ENCODE measurements at regions not wholly inside any gene's neighbourhood (a gene's known extent, or its start where the extent isn't known, plus 50 kb on each side); places are given as distances from the start of the nearest gene placed in this dataset.

DNA sequence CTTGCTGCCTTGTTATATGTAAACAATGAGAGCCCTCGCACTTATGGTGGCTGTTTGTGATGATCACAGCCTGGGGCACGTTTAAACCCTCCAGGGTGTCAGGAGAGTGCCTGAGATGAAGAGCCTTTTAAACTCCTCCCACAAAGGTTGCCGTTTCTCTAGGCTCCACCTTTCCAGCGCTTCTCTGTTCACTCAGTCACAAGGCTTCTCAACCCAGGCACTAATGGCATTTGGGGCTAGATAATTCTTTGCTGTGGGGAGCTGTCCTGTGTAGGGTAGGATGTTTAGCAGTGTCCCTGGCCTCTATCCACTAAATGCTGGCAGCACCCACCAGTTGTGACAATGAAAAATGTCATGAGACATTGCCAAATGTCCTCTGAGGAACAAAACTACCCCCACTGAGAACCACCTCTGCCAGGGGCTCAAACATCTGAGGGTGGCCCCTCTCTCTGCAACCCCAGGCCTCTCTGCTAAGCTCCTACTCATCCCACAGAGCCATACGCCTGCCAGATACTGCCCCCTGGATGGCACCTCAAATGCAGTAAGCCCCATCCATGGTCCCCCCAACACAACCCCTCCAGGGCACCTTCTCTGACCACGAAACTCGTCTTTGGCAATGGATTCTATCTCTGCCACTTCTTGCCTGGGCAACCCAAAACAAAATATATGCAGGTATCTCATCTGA is 144.3 kb upstream of the ZMIZ1 start:
- DNase-seq (ENCODE audit: low read depth) = no peak

DNA sequence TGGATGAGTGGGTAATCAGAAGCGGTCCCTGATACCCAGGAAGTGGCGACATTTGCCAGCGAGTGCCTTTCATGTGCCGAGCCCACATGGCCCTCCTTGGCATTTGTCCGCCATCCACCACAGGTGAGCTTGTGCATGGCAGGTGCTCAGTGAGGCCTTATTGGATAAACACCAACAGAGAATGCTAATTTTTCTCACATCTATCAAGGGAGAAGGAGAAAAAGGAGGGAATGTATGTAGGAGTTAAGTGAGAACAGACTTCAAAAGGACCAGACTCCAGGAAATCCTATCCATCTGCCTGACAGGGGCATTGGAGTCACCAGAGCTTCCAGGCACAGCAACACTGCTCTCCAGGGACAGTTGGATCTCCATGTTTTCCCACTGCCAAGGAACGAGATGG is 143.5 kb upstream of the ZMIZ1 start:
- DNase-seq (ENCODE audit: low read depth) = no peak

DNA sequence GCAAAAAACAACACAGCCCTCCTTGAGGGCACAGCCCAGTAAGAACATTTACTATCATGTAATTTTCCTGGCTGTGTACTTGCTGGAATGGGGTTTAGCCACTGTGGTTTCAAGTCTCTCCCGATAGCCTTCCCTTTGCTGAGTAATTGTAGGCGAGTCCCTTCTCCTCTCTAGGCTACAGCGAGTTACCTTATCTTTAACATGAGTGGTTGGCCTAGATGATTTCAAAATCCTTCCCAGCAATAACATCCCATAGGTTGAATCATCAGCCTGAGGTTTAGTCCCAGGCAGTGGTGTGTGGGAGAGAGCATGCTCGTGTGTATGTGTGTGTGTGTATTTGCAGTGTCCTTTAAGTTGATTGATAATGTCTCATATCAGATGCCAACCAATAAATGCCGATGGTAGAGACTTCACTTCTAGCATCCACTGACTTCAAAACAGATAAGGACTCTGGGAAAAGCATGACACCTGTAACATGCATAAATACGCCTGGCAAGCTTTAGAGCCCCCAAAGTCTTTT is 142.9 kb upstream of the ZMIZ1 start:
- DNase-seq (ENCODE audit: low read depth) = no peak

DNA sequence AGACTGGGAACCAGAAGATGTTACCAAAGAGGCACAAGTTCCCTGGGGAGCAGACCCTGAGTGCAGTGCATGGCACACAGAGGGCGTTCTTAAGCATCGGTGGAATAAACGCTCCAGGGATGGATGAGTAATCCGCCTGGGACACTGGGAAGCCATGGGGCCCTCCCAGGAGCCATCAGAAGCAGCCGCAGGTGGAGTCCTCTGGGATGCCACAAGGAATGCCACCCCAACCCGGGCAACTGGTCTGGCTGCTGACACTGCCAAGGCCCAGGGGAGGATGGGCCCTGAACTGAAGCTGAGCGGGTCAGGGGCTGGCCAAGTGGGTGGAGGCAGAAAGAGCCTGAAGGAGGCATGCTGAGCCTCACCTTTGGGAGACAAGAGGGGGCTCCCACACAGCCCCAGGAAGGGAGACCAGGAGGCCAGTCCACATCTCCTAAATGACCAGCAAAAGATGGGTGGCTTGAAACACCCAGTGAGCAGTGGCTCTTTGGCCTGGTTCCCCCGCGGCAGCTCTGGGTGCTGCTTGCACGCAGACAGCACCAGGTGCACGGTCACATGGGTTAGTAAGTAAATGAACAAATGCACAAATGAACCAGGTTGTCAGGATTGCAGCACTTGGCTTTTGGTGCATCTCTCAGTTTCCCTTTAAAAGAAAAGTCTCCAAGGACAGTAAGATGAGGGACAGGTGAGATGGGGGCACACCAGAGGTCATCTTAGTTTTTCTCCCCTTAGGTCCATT is 141.3 kb upstream of the ZMIZ1 start:
- DNase-seq (ENCODE audit: low read depth) = no peak

DNA sequence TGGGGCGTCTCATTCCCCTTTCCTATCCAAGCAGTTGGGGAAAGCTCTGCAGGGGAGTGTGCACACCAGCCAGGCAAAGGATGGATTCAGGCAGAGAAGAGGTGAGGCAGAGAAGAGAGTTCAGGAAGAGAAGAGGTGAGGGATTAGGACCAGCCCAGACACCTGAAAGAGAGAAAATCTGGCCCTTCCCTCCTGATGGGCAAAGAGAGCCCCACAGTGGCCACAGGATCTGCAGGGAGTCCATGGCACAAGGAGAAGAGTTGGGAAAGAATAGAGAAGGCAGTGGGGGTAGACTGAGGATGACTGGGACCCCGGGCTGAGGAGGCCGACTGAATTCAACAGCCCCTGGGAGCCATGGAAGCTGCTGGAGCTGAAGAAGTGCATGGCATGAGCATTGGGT is 140.4 kb upstream of the ZMIZ1 start:
- DNase-seq (ENCODE audit: low read depth) = no peak

DNA sequence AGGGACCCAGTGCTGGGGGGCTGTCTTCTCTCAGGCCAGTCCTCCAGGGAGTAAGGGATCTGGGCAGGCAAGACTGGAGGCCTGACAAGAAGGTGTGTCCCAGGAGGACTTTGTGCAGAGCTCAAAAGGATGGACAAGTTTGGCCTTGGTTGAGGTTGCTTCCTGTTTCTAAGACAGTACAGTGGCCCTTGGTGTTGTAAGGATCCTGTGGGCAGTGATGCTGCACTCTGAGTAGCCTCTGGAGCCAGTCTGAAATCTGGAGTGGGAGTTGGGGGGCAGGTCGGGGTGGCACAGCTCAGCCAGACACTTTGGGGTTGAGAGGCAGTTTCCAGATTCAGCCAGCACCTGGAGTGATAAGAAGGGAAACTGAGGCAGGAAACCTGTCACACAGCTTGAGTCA is 139.2 kb upstream of the ZMIZ1 start:
- DNase-seq (ENCODE audit: low read depth) = no peak

DNA sequence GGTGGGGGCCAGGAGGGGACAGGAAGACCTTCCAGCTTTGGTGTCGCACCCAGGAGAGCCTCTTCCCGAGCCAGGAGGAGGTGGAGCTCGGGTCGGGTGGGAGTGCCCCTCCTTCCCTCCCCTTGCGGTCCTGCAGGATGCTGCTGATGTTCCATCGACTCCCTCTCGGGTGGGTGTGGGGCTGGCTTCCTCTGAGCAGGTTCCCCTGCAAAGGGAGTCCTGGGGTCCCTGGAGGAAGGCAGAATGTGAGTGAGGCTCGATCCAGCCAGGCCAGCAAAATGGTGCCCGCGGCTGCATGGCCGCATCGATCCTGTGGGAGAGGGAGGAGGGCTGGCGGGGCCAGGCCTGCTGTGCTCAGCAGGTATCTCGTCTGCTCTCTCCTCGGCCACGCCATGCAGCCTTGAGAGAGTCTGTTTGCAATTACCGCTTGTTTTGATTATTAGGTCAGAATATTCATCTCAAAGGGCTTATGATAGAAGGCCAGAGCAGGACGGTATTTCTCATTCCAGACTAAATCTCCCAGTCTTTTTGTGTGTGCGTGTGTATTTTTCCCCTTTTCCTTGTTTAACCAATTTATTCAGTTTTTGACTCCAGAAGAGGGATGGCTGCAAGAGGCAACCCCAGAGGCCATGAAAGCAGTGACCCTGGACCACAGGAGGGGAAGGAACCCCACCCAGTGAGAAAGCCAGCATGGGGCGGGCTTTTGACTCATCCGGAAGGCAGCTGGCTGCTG is 137.3 kb upstream of the ZMIZ1 start:
- no peak for DNase-seq (ENCODE audit: low read depth)

DNA sequence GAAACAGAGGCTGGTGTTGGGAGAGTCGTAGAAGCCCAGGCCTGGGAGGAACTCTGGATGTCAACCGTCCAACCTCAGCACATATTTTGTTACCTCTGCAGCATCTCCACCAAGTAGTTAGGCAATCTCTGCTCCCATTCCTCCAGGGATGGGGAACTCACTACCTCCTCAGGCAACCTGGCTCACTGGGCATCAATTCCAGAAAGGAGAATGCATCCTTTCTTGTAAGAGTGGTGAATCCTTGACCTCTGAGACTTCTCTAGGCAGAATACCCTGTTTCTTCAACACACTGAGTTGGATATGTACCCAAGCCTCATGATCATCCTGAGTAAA is 136.7 kb upstream of the ZMIZ1 start:
- no peak for DNase-seq (ENCODE audit: low read depth)

DNA sequence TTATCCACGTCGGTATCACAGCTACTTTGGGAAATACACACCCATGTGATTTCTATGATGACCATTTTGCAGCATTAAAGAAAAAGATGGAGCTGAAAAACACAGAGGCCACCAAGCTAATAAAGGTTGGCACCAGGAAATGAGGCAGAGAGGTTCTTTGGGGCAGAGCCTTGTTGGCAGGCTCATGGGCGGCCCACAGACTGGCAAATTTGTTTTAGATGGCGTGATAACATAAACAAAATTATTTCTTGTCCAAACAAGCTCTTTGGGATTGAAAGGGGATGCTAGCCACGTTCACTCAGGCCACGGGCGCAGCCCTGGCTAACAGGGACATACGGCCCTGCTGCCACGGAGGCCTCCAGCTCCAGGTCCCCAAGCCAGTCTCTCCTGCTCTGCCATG is 135.9 kb upstream of the ZMIZ1 start:
- no peak for DNase-seq (ENCODE audit: low read depth)

DNA sequence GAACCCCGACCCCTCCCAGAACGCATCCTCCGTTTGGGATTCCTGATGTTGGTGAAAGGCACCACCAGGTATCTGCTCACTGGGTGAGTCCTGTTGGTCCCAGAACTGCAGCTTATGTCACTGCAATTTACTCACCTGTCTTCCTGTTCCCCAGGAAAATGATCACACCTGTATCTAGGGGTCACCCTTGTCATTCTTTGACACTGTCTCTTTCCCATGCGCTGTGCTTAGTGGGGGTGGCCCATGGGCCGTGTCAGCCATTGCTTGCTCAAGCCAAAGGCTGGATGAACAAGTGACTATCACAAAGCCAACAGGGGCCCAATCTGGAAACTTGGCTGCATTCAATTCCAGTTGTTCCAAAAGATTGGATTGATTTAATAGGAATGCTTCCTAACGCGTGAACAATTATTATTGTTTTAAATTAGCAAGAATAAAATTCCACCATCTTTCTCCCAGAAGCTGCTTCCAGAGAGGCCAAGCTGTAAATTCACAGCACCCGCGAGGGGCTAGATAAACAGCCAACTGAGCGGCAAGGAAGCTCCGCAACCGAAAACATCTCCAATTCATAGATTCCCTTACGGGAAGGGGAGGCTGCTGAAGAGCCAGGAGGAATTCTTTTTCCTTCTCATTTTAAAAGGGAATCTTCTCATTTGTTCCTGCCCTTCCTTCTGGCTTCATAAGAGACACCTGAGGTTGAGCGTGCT is 134.8 kb upstream of the ZMIZ1 start:
- no peak for DNase-seq (ENCODE audit: low read depth)

DNA sequence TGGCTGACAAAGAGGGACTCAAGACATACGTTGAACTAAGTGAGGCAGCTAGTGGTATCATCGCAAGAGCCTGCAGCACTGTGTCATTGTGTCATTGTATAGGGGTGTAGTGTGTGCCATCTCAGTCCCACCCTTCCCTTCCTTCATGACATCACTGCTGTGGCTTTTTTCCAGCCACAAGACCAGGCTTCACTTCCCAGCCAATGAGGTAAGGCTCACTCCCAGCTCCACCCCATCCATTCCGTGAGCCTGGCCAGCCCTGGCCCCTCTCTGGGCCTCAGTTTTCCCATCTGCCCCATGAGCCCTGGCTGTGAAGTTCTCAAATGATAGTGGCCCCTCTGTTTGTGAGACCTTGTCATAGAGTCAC is 134.3 kb upstream of the ZMIZ1 start:
- DNase-seq (ENCODE audit: low read depth) = no peak

DNA sequence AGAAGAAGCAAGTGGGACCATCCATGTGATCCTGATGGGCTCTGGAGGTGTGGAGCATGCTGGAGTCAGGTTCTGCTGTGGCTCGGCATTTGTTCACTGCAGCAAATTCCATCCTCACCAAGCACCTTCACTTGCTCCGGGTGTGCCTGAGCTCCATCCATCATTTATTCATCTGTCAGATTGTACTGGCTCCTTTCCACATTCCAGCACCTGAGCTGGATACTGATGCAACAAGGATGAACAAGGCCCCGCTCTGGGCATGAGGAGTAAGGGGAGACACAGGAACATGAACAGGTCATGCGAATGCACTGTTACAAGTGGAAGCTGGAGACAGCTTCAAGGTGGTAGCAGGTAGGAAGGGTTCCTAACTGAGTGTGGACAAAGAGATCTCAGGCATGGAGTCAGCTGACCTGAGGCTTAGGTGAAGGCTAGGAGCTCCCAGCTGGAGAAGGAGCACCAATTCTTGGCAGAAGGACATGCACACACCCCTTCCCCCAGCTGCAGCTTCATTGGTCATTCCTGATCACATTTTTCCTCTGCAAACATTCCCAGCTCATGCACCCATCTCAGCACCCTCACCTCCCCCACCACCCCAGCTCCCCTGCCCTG is 133.7 kb upstream of the ZMIZ1 start:
- DNase-seq (ENCODE audit: low read depth) = no peak

DNA sequence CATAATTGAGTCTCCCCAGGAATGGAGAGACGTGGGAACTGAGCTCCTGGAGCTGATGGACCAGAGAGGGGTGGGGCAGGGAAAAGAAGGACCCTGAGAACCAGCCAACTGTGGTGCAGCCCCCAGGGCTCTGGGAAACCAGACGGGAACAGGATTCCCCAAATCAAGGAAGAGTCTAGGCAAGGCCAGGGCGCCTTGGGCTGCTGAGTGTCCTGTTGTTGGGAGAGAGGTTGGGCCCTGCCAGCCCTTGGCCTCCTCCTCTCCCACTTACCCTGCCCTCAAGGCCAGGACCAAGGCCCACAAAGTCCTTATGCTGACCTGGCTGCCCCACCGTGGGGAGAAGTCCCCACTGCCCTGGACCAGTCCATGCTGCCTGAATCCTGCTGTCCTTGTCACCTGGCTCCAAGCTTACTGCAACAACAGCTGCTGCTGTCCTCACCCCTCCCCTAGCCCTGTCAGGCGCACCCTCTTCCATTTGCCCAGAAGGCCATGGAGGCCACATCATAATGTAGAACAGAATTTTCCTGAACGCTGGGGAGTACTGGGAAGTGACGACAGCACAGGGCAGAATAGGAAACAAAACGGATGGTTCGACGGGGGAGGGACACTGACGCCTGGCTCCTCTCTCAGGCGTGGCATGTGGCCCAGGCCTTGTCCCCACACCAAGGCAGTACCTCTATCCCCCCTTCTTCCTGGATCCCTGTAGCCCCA is 132.9 kb upstream of the ZMIZ1 start:
- DNase-seq (ENCODE audit: low read depth) = no peak

DNA sequence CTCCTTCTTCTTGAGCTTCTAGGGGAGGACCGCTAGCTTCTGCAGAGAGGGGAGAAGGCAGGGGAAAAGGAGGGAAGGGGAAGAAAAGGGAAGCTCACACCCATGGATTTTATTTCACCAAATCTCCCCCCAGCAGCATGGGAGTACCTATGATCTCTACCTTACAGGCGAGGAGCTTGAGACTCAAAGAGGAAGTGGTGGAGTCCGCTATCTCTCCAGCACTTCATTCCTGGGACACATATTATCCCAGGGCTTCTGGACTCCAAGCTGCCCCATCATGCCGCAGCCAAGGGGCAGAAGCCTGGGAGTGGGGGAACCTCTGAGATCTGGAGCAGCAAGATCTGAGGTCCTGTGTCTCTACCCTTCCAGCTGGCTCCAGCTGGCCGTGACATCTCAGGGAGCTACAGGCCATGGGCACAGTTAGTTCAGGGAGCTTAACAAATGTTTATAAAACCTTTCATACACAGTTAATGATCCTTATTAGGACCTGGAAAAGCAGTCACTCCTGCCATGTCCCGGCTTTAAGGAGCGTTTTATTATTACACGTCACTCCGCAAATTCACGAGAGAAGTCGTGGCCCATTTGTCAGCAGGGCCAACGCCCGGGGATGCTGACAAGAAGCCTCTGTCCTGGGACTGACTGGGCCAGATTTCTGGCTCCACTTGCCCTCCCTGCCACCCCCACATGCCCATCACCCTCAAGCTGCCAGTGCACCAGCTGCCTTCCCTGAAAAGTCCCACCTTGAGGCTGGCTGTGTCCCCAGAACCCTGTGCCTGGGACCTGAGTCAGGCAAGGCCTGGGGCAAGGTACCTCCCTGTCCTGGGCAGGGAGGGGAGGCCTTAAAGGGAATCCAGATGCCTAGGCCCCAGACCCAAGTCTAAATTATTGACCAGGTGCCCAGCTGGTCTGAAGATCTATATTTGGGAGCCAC is 132.1 kb upstream of the ZMIZ1 start:
- DNase-seq (ENCODE audit: low read depth) = no peak

DNA sequence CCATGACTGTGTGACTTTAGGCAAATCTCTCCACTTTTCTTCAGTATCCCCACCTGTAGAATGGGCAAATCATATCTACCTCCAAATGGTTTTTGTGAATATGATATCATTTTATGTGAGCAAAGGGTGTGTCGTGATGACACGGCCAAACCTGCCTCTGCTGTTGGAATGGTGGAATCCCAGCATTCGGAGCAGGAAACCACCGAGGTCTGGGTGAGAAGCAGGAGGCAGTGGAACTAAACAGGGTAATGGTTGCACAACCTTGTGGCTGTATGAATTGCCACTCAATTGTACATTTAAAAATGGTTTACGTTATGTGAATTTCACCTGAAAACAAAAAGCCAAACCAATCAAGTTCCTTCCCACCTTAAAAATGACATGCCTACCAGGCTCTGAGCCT is 131.4 kb upstream of the ZMIZ1 start:
- DNase-seq (ENCODE audit: low read depth) = no peak

DNA sequence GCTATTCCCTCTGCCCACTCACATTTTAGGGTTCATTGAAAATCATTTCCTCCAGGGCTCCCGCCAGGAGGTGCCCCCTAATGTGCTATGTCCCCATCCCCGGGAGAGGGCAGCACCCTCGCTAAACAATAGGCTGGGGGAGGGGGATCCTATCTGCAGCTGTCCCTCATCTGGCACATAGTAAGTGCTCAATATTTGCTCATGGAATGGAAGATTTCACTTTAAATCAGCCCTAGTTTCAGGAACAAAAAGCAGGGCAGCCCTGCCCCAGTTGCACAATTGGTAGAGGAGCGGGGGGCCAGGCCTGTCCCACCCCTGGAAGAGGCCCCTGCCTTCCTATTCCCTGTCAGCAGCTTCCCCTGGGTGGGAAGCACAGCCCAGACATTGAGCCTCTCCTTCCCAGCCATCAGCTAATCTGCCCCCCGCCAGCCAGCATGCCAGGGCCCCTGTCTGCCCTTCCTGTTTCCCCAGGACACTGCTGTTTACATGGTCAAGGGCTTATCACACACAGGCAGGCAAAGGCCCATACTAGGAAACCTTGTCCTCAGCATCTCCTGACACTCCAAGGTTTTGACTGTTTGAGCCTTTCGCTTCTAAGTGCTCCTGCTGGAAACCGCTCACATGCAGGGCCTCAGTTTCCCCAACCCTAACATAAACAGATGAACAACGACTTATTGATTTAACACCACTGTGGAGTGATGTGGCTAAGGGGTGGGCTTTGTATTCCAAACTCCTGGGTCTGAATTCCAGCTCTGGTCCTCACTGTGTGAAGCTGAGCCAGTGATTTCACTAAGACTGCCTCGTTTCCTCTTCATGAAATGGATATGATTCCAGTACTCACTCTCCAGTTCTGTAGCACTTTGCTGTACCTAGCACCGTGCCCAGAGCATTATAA is 130.7 kb upstream of the ZMIZ1 start:
- peak; percentile 13 for DNase-seq (ENCODE audit: low read depth)

DNA sequence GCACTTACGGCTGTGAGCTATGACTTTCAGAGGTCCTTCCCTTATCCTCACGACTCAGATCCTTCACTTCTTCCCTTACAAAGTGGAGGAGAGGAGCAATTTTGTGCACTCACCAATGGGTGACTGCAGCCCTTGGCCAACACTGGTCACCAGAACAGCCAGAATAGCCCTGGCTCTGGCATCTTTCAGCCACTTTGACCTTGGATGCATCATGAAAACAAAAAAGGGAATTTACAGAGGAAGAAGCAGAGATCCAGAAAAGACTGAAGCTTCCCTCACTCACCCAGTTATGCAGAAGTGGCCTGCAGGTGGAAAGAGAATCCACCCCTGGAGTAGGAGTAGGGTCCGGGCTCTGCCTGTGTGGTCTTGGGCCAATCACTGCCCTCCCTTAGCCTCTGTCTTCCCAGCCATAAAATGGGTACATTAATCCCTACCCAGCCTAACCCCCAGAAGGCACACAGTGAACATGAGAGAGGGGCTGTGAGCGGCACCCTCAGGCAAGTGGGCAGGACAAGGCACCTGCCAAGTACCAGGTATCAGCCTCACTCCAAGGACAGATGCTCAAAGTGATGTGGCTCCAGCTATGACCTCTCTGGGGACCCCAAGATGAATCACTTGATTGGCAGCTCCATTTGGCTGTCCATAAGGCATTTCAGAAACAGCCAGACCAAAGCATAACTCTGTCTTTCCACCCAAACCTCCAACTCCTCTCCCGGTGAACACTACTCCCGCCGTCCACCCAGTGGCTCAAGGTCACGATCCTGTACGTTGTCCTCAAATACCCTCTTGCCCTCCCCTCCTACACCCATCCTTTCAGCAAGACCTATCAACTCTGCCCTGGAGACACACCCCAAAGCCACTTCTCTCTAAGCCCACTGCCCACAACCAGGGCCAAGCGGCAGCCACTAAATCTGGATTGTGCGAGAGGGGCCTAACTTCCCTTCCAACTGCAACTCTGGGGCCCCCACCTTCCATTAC is 129.8 kb upstream of the ZMIZ1 start:
- no peak for DNase-seq (ENCODE audit: low read depth)

DNA sequence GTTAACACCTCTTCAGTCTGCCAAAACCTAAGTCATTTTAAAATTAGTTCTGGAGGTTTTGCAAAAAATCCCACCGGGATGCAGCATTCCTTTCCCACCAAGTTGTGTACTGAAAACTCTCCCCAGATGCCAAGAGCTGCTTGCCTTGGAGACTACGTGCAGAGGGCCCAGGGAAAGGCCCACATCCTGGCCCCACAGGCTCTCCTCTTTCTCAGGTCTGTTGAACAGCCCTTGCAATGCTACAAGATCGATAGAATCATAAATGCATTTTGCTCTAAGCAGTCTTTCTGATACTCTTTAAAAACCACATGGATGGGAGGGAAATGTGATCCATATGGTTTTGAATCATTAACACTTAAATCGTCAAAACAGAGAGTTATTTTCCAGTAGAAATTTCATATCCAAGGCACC is 126.7 kb upstream of the ZMIZ1 start:
- no peak for DNase-seq (ENCODE audit: low read depth)

Measured in activated T-cell treated with anti-CD3 and anti-CD28 coated beads for 48 hours (primary cell).